H1 (cell line): ENCODE measurements at regions not wholly inside any gene's neighbourhood (a gene's known extent, or its start where the extent isn't known, plus 50 kb on each side); places are given as distances from the start of the nearest gene placed in this dataset.

Source experiments
- CTCF ChIA-PET: fragments of 300-600 bp; sonication (Branson Sonifier 250); formaldehyde crosslinking; loops from one replicate; lab custom pipeline; 2021; ENCODE audit not compliant: partially characterized antibody; lab: Charles Lee
- POLR2A ChIA-PET: fragments of 300-600 bp; sonication (Branson Sonifier 250); formaldehyde crosslinking; loops from one replicate; lab custom pipeline; 2021; ENCODE audit warnings: inconsistent platforms; ENCODE audit not compliant: partially characterized antibody; lab: Charles Lee
- DNase-seq, 2 experiments: peaks; one replicate each; pipeline versions ENCODE4 v3.0.0 to v3.0.0-alpha.2; 2010 to 2022; ENCODE audit warnings: low spot score in 2 of 2, low read depth in 1 of 2, mixed read lengths in 1 of 2
- FAIRE-seq: peaks from 2 replicates; lab custom pipeline; 2011; peaks lifted over from hg19 to GRCh38; lab: Jason Lieb, UNC
- H2AFZ ChIP-seq: 2 replicates; pipeline ENCODE4 v1.8.1; 2012; ENCODE audit warnings: low read length, inconsistent platforms
- H2AK5ac ChIP-seq: 2 replicates; pipeline ENCODE4 v1.6.1; 2013; ENCODE audit warnings: low read depth, low read length
- H2BK120ac ChIP-seq: replicated peaks from 2 replicates; pipeline ENCODE3; 2013; ENCODE audit warnings: low read depth, low read length, inconsistent platforms
- H2BK12ac ChIP-seq: 2 replicates; pipeline ENCODE4 v1.6.1; 2013; ENCODE audit warnings: low read depth, low read length
- H2BK15ac ChIP-seq: 2 replicates; pipeline ENCODE4 v1.6.1; 2013; ENCODE audit warnings: low read length
- H2BK20ac ChIP-seq: 2 replicates; pipeline ENCODE4 v1.6.1; 2013; ENCODE audit warnings: low read length
- H2BK5ac ChIP-seq: 2 replicates; pipeline ENCODE4 v1.6.1; 2013; ENCODE audit warnings: low read depth, low read length
- H3K14ac ChIP-seq: 2 replicates; pipeline ENCODE4 v1.6.1; 2013; ENCODE audit warnings: inconsistent platforms; ENCODE audit not compliant: insufficient read length
- H3K18ac ChIP-seq: 2 replicates; pipeline ENCODE4 v1.6.1; 2013; ENCODE audit warnings: low read length; ENCODE audit errors: extremely low read depth
- H3K23ac ChIP-seq: 2 replicates; pipeline ENCODE4 v1.6.1; 2013; ENCODE audit warnings: inconsistent platforms; ENCODE audit not compliant: insufficient read length
- H3K23me2 ChIP-seq: 2 replicates; pipeline ENCODE4 v1.6.1; 2013; ENCODE audit warnings: low read depth, low read length
- H3K27ac ChIP-seq: 2 replicates; pipeline ENCODE4 v1.6.1; 2011; ENCODE audit warnings: low read depth, low read length, inconsistent platforms
- H3K27me3 ChIP-seq, 4 experiments: replicated peaks in 1 of 4; 1 replicate in 1 of 4; 2 replicates in 3 of 4; pipeline versions ENCODE4 v1.6.1 to v1.8.1; 2011 to 2013; ENCODE audit warnings: low read length in 3 of 4, mild to moderate bottlenecking in 3 of 4, inconsistent platforms in 2 of 4, mixed read lengths in 2 of 4, moderate library complexity in 1 of 4; ENCODE audit not compliant: control insufficient read depth in 3 of 4, insufficient read depth in 3 of 4; ENCODE audit errors: extremely low read depth in 1 of 4
- H3K36me3 ChIP-seq, 4 experiments: 2 replicates each; pipeline versions ENCODE4 v1.6.1 to v1.8.1; 2011 to 2013; ENCODE audit warnings: mild to moderate bottlenecking in 4 of 4, low read length in 3 of 4, moderate library complexity in 2 of 4, control low read depth in 1 of 4, inconsistent platforms in 1 of 4; ENCODE audit not compliant: insufficient read depth in 4 of 4, control insufficient read depth in 2 of 4
- H3K4ac ChIP-seq: replicated peaks from 2 replicates; pipeline ENCODE3; 2013; ENCODE audit warnings: low read length, low read depth, mixed read lengths, inconsistent platforms; ENCODE audit not compliant: insufficient read length
- H3K4me1 ChIP-seq, 4 experiments: replicated peaks in 1 of 4; 1 replicate in 1 of 4; 2 replicates in 3 of 4; pipeline versions ENCODE4 v1.6.1 to v1.8.1; 2011 to 2013; ENCODE audit warnings: low read length in 3 of 4, inconsistent platforms in 2 of 4, mixed read lengths in 1 of 4; ENCODE audit not compliant: insufficient read depth in 4 of 4, control insufficient read depth in 3 of 4
- H3K4me2 ChIP-seq, 2 experiments: 2 replicates each; pipeline versions ENCODE4 v1.6.1 to v1.8.1; 2011 to 2013; ENCODE audit warnings: low read depth in 2 of 2, low read length in 2 of 2, control low read depth in 1 of 2, inconsistent platforms in 1 of 2, mild to moderate bottlenecking in 1 of 2; ENCODE audit not compliant: insufficient read depth in 1 of 2
- H3K4me3 ChIP-seq, 4 experiments: fragments of 200-600, 300-600 bp in 1 of 4; sonication (generic), shearing (Covaris generic), sonication (Bioruptor Twin) in 1 of 4; 2 replicates each; pipeline versions ENCODE4 v1.5.1 to v1.8.1; 2011 to 2016; ENCODE audit warnings: low read length in 4 of 4, low read depth in 3 of 4, control low read depth in 2 of 4, inconsistent platforms in 2 of 4, mild to moderate bottlenecking in 2 of 4, mixed read lengths in 1 of 4, moderate library complexity in 1 of 4; ENCODE audit not compliant: insufficient read depth in 2 of 4; ENCODE audit errors: extremely low read depth in 1 of 4
- H3K56ac ChIP-seq: replicated peaks from 2 replicates; pipeline ENCODE3; 2013; ENCODE audit warnings: low read depth, mild to moderate bottlenecking, mixed read lengths, low read length, inconsistent platforms; ENCODE audit not compliant: insufficient read length
- H3K79me1 ChIP-seq: 2 replicates; pipeline ENCODE4 v1.6.1; 2013; ENCODE audit warnings: low read depth, low read length, control low read depth
- H3K79me2 ChIP-seq, 2 experiments: 2 replicates each; pipeline versions ENCODE4 v1.6.1 to v1.8.1; 2012 to 2013; ENCODE audit warnings: low read length in 2 of 2, mild to moderate bottlenecking in 2 of 2, inconsistent platforms in 1 of 2; ENCODE audit not compliant: insufficient read depth in 2 of 2, control insufficient read depth in 1 of 2
- H3K9ac ChIP-seq, 4 experiments: replicated peaks in 1 of 4; 1 replicate in 1 of 4; 2 replicates in 3 of 4; pipeline versions ENCODE4 v1.6.1 to v1.8.1; 2011 to 2013; ENCODE audit warnings: low read depth in 3 of 4, low read length in 3 of 4, control low read depth in 2 of 4, mild to moderate bottlenecking in 2 of 4, moderate library complexity in 2 of 4, inconsistent platforms in 1 of 4; ENCODE audit errors: extremely low read depth in 1 of 4
- H3K9me3 ChIP-seq, 2 experiments: 2 replicates each; pipeline versions ENCODE4 v1.6.1 to v1.8.1; 2012 to 2013; ENCODE audit warnings: mild to moderate bottlenecking in 2 of 2, moderate library complexity in 2 of 2, control low read depth in 1 of 2, inconsistent platforms in 1 of 2, low read depth in 1 of 2, low read length in 1 of 2, mixed read lengths in 1 of 2; ENCODE audit not compliant: insufficient read depth in 2 of 2
- H4K20me1 ChIP-seq, 2 experiments: replicated peaks in 1 of 2; 2 replicates each; pipeline versions ENCODE3 to v1.8.1; 2011 to 2013; ENCODE audit warnings: inconsistent platforms in 2 of 2, low read length in 2 of 2, mild to moderate bottlenecking in 1 of 2; ENCODE audit not compliant: insufficient read depth in 2 of 2, control insufficient read depth in 1 of 2
- H4K5ac ChIP-seq: 2 replicates; pipeline ENCODE4 v1.6.1; 2013; ENCODE audit warnings: low read length, low read depth, mixed read lengths, inconsistent platforms; ENCODE audit not compliant: insufficient read length
- H4K8ac ChIP-seq: 2 replicates; pipeline ENCODE4 v1.8.0; 2013; ENCODE audit warnings: mild to moderate bottlenecking, moderate library complexity, low read length, inconsistent platforms; ENCODE audit not compliant: insufficient read depth; ENCODE audit errors: extremely low read depth
- H4K91ac ChIP-seq: replicated peaks from 2 replicates; pipeline ENCODE3; 2013; ENCODE audit warnings: low read length, mixed read lengths, inconsistent platforms; ENCODE audit not compliant: insufficient read length
- ATF3 ChIP-seq: IDR thresholded peaks from 2 replicates; pipeline ENCODE4 v1.6.1; 2011; ENCODE audit warnings: low read depth, mild to moderate bottlenecking, low read length; ENCODE audit not compliant: insufficient read depth
- CHD2 ChIP-seq: IDR thresholded peaks from 2 replicates; pipeline ENCODE4 v1.6.1; 2012; ENCODE audit warnings: low read length, improper control_type of control experiment
- KDM5A ChIP-seq: fragments of 200-600 bp; IDR thresholded peaks from 2 replicates; pipeline ENCODE4 v1.7.1; 2012; ENCODE audit warnings: mild to moderate bottlenecking, low read length, inconsistent platforms, mixed read lengths
- PHF8 ChIP-seq: fragments of 200-600 bp; sonication (generic); conservative IDR thresholded peaks from 2 replicates; pipeline ENCODE4 v1.7.1; 2012; ENCODE audit warnings: low read depth, mild to moderate bottlenecking, inconsistent platforms, low read length, moderate library complexity
- RAD21 ChIP-seq, 2 experiments: IDR thresholded peaks in 1 of 2; conservative IDR thresholded peaks in 1 of 2; 2 replicates each; pipeline ENCODE4 v1.6.1; 2011; ENCODE audit warnings: low read depth in 2 of 2, low read length in 2 of 2, improper control_type of control experiment in 1 of 2, inconsistent platforms in 1 of 2, mild to moderate bottlenecking in 1 of 2, moderate library complexity in 1 of 2
- RBBP5 ChIP-seq: IDR thresholded peaks from 2 replicates; pipeline ENCODE4 v1.7.1; 2012; ENCODE audit warnings: low read depth, mild to moderate bottlenecking, inconsistent platforms, low read length, moderate library complexity, borderline replicate concordance
- RXRA ChIP-seq: IDR thresholded peaks from 2 replicates; pipeline ENCODE4 v1.6.1; 2011; ENCODE audit warnings: low read depth, mild to moderate bottlenecking, low read length, moderate library complexity; ENCODE audit not compliant: insufficient read depth
- SUZ12 ChIP-seq: fragments of 200-600 bp; sonication (generic); IDR thresholded peaks from 2 replicates; pipeline ENCODE4 v1.6.1; 2012; ENCODE audit warnings: mild to moderate bottlenecking, inconsistent platforms, low read length, moderate library complexity, mixed read lengths
- WGBS, 2 experiments: shearing (Covaris generic) in 1 of 2; methylation state at CpG; one replicate each; pipeline versions ENCODE4 v1.1.6 to v1.1.7; 2013 to 2015; ENCODE audit warnings: low lambda C conversion rate in 2 of 2, mixed read lengths in 2 of 2, inconsistent platforms in 1 of 2, low coverage in 1 of 2, missing lambda C conversion rate in 1 of 2; ENCODE audit not compliant: insufficient replicate concordance in 2 of 2, insufficient coverage in 1 of 2, insufficient read length in 1 of 2; ENCODE audit errors: extremely low coverage in 1 of 2, missing lambda C conversion rate in 1 of 2; 5-methylcytosine and 5-hydroxymethylcytosine counted together

- no peak overlapping the region for H3K4ac ChIP-seq
- no peaks in the 10 kb centered on the region for H3K23me2 ChIP-seq
- H2BK12ac ChIP-seq: no peak overlapping the region
- H2AK5ac ChIP-seq: no peak overlapping the region
- no peaks in the 10 kb centered on the region for H3K79me1 ChIP-seq
- H2BK120ac ChIP-seq: no peak overlapping the region
- no peaks in the 10 kb centered on the region for H3K9me3 ChIP-seq
- H2AFZ ChIP-seq: no peak overlapping the region
- no peak overlapping the region for H2BK5ac ChIP-seq
- no peak overlapping the region for H3K56ac ChIP-seq
- no peak overlapping the region for H2BK20ac ChIP-seq
- H3K36me3 ChIP-seq: no peaks in the 10 kb centered on the region
- H3K4me2 ChIP-seq: no peak overlapping the region
- H4K5ac ChIP-seq: no peak overlapping the region
- POLR2A ChIA-PET: no interaction called here
- H3K23ac ChIP-seq: no peak overlapping the region
- no peak overlapping the region for H2BK15ac ChIP-seq
- CTCF ChIA-PET: no interaction called here
- no peak overlapping the region for H3K9ac ChIP-seq
- no peaks in the 10 kb centered on the region for H3K27me3 ChIP-seq
- 92% methylated on average over 4 of the region's 4 CpGs; no CpG with 5 or more reads in 1 of the 2 experiments for WGBS, 2 experiments
- H4K91ac ChIP-seq: no peak overlapping the region
- H3K79me2 ChIP-seq: no peaks in the 10 kb centered on the region
- no peaks in the 10 kb centered on the region for H3K4me1 ChIP-seq
- H3K27ac ChIP-seq: no peak overlapping the region
- H3K14ac ChIP-seq: no peak overlapping the region
- no peak overlapping the region for H4K8ac ChIP-seq
- no peaks in the 10 kb centered on the region for H4K20me1 ChIP-seq
- DNase-seq: no peak
- no peak for FAIRE-seq
- H3K18ac ChIP-seq: no peak overlapping the region
- no peak overlapping the region for H3K4me3 ChIP-seq
- no peak for TF ChIP-seq RXRA
- TF ChIP-seq RAD21 (IDR thresholded peaks at IDR 0.05 in 1 of 2, conservative IDR thresholded peaks at IDR 0.05 in 1 of 2; ENCODE audit: low read depth in 2 of 2, low read length in 2 of 2): no peak
- no peak for TF ChIP-seq ATF3
- no peak for TF ChIP-seq KDM5A
- TF ChIP-seq CHD2: no peak
- no peak for TF ChIP-seq PHF8
- TF ChIP-seq SUZ12: no peak
- TF ChIP-seq RBBP5: no peak
Observed at GRCh38 chr5:164941132-164941531, 1435.7 kb downstream of the MAT2B start.
